ENCODE measurements at regions not wholly inside any gene's neighbourhood (a gene's known extent, or its start where the extent isn't known, plus 50 kb on each side); places are given as distances from the start of the nearest gene placed in this dataset.
A peak's percentile ranks its signal among the peaks of the same experiment; 100 is the strongest.

DNA sequence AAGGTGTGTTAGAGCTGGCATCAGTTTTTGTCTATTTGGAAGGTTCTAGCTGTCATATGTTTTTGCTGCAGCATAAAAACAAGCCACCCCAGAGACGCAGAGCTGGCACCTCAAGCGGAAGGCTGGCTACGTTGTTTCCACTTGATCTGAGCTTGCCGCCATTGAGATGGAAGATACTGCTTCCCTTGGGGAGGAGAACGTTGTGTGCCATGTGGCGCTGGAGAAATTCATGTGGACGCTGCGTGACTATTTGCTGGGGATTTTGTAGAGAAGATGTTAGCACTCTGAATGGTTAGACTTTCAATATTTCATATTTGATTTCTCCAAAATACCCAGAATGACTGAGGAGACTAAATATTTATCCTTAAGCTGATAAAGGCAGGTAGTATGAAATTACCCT is 216.2 kb upstream of the ST6GAL2 start:
- H3K23ac ChIP-seq (ENCODE audit: low read length) = no peak overlapping the region
- H3K36me3 ChIP-seq (ENCODE audit: control insufficient read depth in 1 of 2, insufficient read depth in 2 of 2, low read length in 2 of 2) = no peaks in the 10 kb centered on the region
- no peak overlapping the region for H3K4ac ChIP-seq (ENCODE audit: low read depth, low read length)
- no peak overlapping the region for H2AK5ac ChIP-seq (ENCODE audit: low read length)
- no CpG with 5 or more reads among the region's 8 CpGs for WGBS (ENCODE audit: extremely low coverage, insufficient coverage, insufficient read length)
- no peaks in the 10 kb centered on the region for H3K9me3 ChIP-seq (ENCODE audit: insufficient read depth, low read depth, low read length)
- no peaks in the 10 kb centered on the region for H3K79me2 ChIP-seq (ENCODE audit: control insufficient read depth, insufficient read depth, low read length, poor library complexity)
- H3K4me2 ChIP-seq (ENCODE audit: low read length) = no peak overlapping the region
- no peak overlapping the region for H4K91ac ChIP-seq (ENCODE audit: low read depth, low read length)
- DNase-seq = no peak
- no peak overlapping the region for H3K14ac ChIP-seq (ENCODE audit: low read length)
- H2BK120ac ChIP-seq (ENCODE audit: insufficient read depth, low read length, poor library complexity) = no peak overlapping the region
- H3K4me3 ChIP-seq (ENCODE audit: low read depth, low read length) = no peak overlapping the region
- no peak overlapping the region for H2AFZ ChIP-seq (ENCODE audit: insufficient read depth, low read length, poor library complexity)
- no peaks in the 10 kb centered on the region for H3K79me1 ChIP-seq (ENCODE audit: low read length)
- no peak overlapping the region for H3K9ac ChIP-seq (ENCODE audit: low read length)
- no peak overlapping the region for H3K18ac ChIP-seq (ENCODE audit: low read length)
- no peak overlapping the region for H2BK5ac ChIP-seq (ENCODE audit: low read depth, low read length, poor library complexity)
- H3K27me3 ChIP-seq (ENCODE audit: insufficient read depth, low read length) = no peaks in the 10 kb centered on the region
- H2BK12ac ChIP-seq (ENCODE audit: low read length) = no peak overlapping the region
- H3K4me1 ChIP-seq (ENCODE audit: control insufficient read depth in 1 of 2, insufficient read depth in 2 of 2, low read length in 2 of 2) = no peaks in the 10 kb centered on the region
- no peak overlapping the region for H3K27ac ChIP-seq (ENCODE audit: low read depth, low read length)
- no peak overlapping the region for H4K12ac ChIP-seq (ENCODE audit: low read depth, low read length)
- no peak overlapping the region for H4K8ac ChIP-seq (ENCODE audit: low read depth, low read length)

DNA sequence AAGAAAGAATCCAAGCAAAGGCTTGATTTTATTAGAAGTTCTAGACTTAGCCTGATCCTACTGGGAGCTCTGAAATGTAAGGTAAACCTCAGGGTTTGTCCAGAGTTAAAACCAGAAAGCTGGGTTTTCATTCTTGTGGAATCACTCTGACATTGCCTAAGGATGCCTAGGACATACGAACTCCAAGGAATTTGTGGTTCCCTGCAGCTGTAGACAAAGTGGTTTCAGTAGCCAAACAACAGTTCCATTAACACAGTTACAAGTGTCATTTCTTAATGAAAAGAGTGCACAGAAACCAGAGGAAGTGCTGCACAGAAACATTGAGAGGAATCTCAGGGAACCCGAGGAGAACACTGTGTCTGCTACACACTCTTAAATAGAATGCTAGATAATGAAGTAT is 221.4 kb upstream of the ST6GAL2 start:
- no peak overlapping the region for H2BK12ac ChIP-seq (ENCODE audit: low read length)
- no peak overlapping the region for H2BK120ac ChIP-seq (ENCODE audit: insufficient read depth, low read length, poor library complexity)
- WGBS (ENCODE audit: extremely low coverage, insufficient coverage, insufficient read length) = no CpG with 5 or more reads among the region's 2 CpGs

DNA sequence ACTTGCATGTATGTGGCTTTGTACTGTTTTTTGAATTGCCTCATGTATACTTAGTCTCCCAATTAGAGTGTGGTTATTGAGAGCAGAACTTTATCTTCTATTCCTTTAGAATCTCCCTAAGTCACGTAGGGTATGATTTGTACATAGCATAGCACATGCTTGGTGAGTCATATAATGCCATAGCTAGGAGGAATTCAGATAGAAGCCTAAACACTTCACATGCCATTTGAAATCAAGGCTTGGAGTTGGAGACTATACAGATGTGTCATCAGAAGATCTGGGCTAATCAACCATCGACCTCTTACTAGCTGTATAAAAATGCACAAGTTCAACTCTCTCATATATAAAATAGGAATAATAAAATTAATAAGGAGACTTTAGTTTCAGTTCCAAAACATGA is 222.6 kb upstream of the ST6GAL2 start:
- WGBS (ENCODE audit: extremely low coverage, insufficient coverage, insufficient read length) = no CpG with 5 or more reads among the region's 2 CpGs
- H3K9me3 ChIP-seq (ENCODE audit: insufficient read depth, low read depth, low read length) = no peaks in the 10 kb centered on the region

More for the DNA sequence above, 221.4 kb upstream of the ST6GAL2 start:
- no peaks in the 10 kb centered on the region for H3K79me1 ChIP-seq (ENCODE audit: low read length)
- H3K36me3 ChIP-seq (ENCODE audit: control insufficient read depth in 1 of 2, insufficient read depth in 2 of 2, low read length in 2 of 2) = no peaks in the 10 kb centered on the region
- H4K12ac ChIP-seq (ENCODE audit: low read depth, low read length) = no peak overlapping the region
- H3K27me3 ChIP-seq (ENCODE audit: insufficient read depth, low read length) = no peaks in the 10 kb centered on the region
- H3K4me3 ChIP-seq (ENCODE audit: low read depth, low read length) = no peak overlapping the region
- DNase-seq = peak in 1 of 2 donors; percentile 17
- H3K9me3 ChIP-seq (ENCODE audit: insufficient read depth, low read depth, low read length) = no peaks in the 10 kb centered on the region
- no peak overlapping the region for H3K18ac ChIP-seq (ENCODE audit: low read length)
- no peak overlapping the region for H2AK5ac ChIP-seq (ENCODE audit: low read length)
- H3K4me2 ChIP-seq (ENCODE audit: low read length) = no peak overlapping the region
- no peak overlapping the region for H4K91ac ChIP-seq (ENCODE audit: low read depth, low read length)
- no peak overlapping the region for H3K23ac ChIP-seq (ENCODE audit: low read length)
- no peak overlapping the region for H3K14ac ChIP-seq (ENCODE audit: low read length)
- no peak overlapping the region for H3K27ac ChIP-seq (ENCODE audit: low read depth, low read length)
- no peak overlapping the region for H4K8ac ChIP-seq (ENCODE audit: low read depth, low read length)
- no peak overlapping the region for H3K9ac ChIP-seq (ENCODE audit: low read length)
- no peak overlapping the region for H3K4ac ChIP-seq (ENCODE audit: low read depth, low read length)
- no peak overlapping the region for H2AFZ ChIP-seq (ENCODE audit: insufficient read depth, low read length, poor library complexity)
- no peak overlapping the region for H2BK5ac ChIP-seq (ENCODE audit: low read depth, low read length, poor library complexity)
- no peaks in the 10 kb centered on the region for H3K79me2 ChIP-seq (ENCODE audit: control insufficient read depth, insufficient read depth, low read length, poor library complexity)
- H3K4me1 ChIP-seq (ENCODE audit: control insufficient read depth in 1 of 2, insufficient read depth in 2 of 2, low read length in 2 of 2) = no peaks in the 10 kb centered on the region

DNA sequence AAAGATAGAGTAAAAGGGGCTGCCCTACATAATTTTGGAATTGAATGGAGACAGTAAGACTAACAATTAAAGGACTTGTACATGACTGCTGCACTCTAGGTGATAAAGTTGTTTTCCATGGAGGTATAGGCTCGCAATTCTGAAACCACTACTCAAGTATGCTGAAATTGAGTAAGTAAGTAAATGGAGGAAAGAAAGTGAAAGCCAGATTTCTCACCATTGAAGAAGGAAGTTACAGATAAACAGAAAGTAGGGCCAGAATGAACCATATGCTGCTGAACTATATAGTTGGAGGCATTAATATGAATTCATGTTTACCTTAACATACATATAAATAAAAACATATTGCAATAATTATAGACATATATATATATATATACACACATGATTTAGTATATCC is 225.7 kb upstream of the ST6GAL2 start:
- Histone ChIP-seq H4K91ac (ENCODE audit: low read depth, low read length) (no peak overlapping the region), H3K18ac (ENCODE audit: low read length) (no peak overlapping the region), H4K8ac (ENCODE audit: low read depth, low read length) (no peak overlapping the region), H3K9ac (ENCODE audit: low read length) (no peak overlapping the region), H2AFZ (ENCODE audit: insufficient read depth, low read length, poor library complexity) (no peak overlapping the region), H3K79me2 (ENCODE audit: control insufficient read depth, insufficient read depth, low read length, poor library complexity) (no peaks in the 10 kb centered on the region), H3K14ac (ENCODE audit: low read length) (no peak overlapping the region), H4K12ac (ENCODE audit: low read depth, low read length) (no peak overlapping the region), H2BK5ac (ENCODE audit: low read depth, low read length, poor library complexity) (no peak overlapping the region), H3K36me3 (ENCODE audit: control insufficient read depth in 1 of 2, insufficient read depth in 2 of 2, low read length in 2 of 2) (no peaks in the 10 kb centered on the region), H3K4me1 (ENCODE audit: control insufficient read depth in 1 of 2, insufficient read depth in 2 of 2, low read length in 2 of 2) (no peaks in the 10 kb centered on the region), H3K23ac (ENCODE audit: low read length) (no peak overlapping the region), H3K79me1 (ENCODE audit: low read length) (no peaks in the 10 kb centered on the region), H3K4me2 (ENCODE audit: low read length) (no peak overlapping the region), H3K4me3 (ENCODE audit: low read depth, low read length) (no peak overlapping the region), H3K4ac (ENCODE audit: low read depth, low read length) (no peak overlapping the region), H2AK5ac (ENCODE audit: low read length) (no peak overlapping the region), H3K9me3 (ENCODE audit: insufficient read depth, low read depth, low read length) (no peaks in the 10 kb centered on the region), H2BK120ac (ENCODE audit: insufficient read depth, low read length, poor library complexity) (no peak overlapping the region), H3K27me3 (ENCODE audit: insufficient read depth, low read length) (no peaks in the 10 kb centered on the region), H3K27ac (ENCODE audit: low read depth, low read length) (no peak overlapping the region), H2BK12ac (ENCODE audit: low read length) (no peak overlapping the region)
- no CpG with 5 or more reads among the region's 1 CpG for WGBS (ENCODE audit: extremely low coverage, insufficient coverage, insufficient read length)
- DNase-seq = no peak

More for the DNA sequence above, 222.6 kb upstream of the ST6GAL2 start:
- Histone ChIP-seq H3K23ac (ENCODE audit: low read length) (no peak overlapping the region), H3K9ac (ENCODE audit: low read length) (no peak overlapping the region), H3K36me3 (ENCODE audit: control insufficient read depth in 1 of 2, insufficient read depth in 2 of 2, low read length in 2 of 2) (no peaks in the 10 kb centered on the region), H3K4ac (ENCODE audit: low read depth, low read length) (no peak overlapping the region), H3K4me1 (ENCODE audit: control insufficient read depth in 1 of 2, insufficient read depth in 2 of 2, low read length in 2 of 2) (no peaks in the 10 kb centered on the region), H2BK12ac (ENCODE audit: low read length) (no peak overlapping the region), H4K12ac (ENCODE audit: low read depth, low read length) (no peak overlapping the region), H4K8ac (ENCODE audit: low read depth, low read length) (no peak overlapping the region), H3K18ac (ENCODE audit: low read length) (no peak overlapping the region), H3K4me2 (ENCODE audit: low read length) (no peak overlapping the region), H3K27me3 (ENCODE audit: insufficient read depth, low read length) (no peaks in the 10 kb centered on the region), H4K91ac (ENCODE audit: low read depth, low read length) (no peak overlapping the region), H3K14ac (ENCODE audit: low read length) (no peak overlapping the region), H2BK5ac (ENCODE audit: low read depth, low read length, poor library complexity) (no peak overlapping the region), H2BK120ac (ENCODE audit: insufficient read depth, low read length, poor library complexity) (no peak overlapping the region), H3K27ac (ENCODE audit: low read depth, low read length) (no peak overlapping the region), H3K79me2 (ENCODE audit: control insufficient read depth, insufficient read depth, low read length, poor library complexity) (no peaks in the 10 kb centered on the region), H3K4me3 (ENCODE audit: low read depth, low read length) (no peak overlapping the region), H2AK5ac (ENCODE audit: low read length) (no peak overlapping the region), H2AFZ (ENCODE audit: insufficient read depth, low read length, poor library complexity) (no peak overlapping the region), H3K79me1 (ENCODE audit: low read length) (no peaks in the 10 kb centered on the region)
- DNase-seq = peak; percentile 8 to 84

All from trophoblast cell (in vitro differentiated cells and primary cell).